HepG2 (cell line): ENCODE measurements at regions not wholly inside any gene's neighbourhood (a gene's known extent, or its start where the extent isn't known, plus 50 kb on each side); places are given as distances from the start of the nearest gene placed in this dataset.

Experiments used
- ATAC-seq: fragments of 200-7000 bp; cut with Tn5 transposase; 3 replicates; pipeline ENCODE4 v1.9.1; 2020; ENCODE audit warnings: mild to moderate bottlenecking, moderate library complexity
- BruUV-seq: library from RNA; stranded (reverse); fragments of 400-500 nt; replicated peaks from 2 replicates; lab custom pipeline; 2021; lab: Mats Ljungman, UMichigan
- CTCF ChIA-PET: fragments of 300-600 bp; formaldehyde crosslinking; extraction: SDS; loops from one replicate; lab custom pipeline; 2021; ENCODE audit warnings: low total read pairs, inconsistent platforms, low intra/inter-chr PET ratio; lab: Yijun Ruan, JAX
- POLR2A ChIA-PET: fragments of 350-600 bp; sonication (Branson Sonifier 250); formaldehyde crosslinking; loops from one replicate; lab custom pipeline; 2020; ENCODE audit warnings: antibody characterized with exemption, inconsistent platforms; lab: Yijun Ruan, JAX
- DNase-seq: peaks from one replicate; pipeline ENCODE4 v3.0.0-alpha.2; 2015; ENCODE audit warnings: low spot score
- FAIRE-seq: peaks from 3 replicates; lab custom pipeline; 2011; peaks lifted over from hg19 to GRCh38; lab: Jason Lieb, UNC
- H2AFZ ChIP-seq: one replicate; pipeline ENCODE4 v1.6.1; 2011; ENCODE audit warnings: low read length, inconsistent platforms
- H3K27ac ChIP-seq: fragments of 300-600 bp; 3 replicates; pipeline ENCODE4 v1.8.0; 2011; ENCODE audit warnings: mixed run types, mild to moderate bottlenecking, mixed read lengths, low read length, inconsistent platforms; ENCODE audit not compliant: insufficient read depth; ENCODE audit errors: extremely low read length
- H3K27me3 ChIP-seq, 2 experiments: fragments of 200-600 bp in 1 of 2; 2 replicates in 1 of 2; 3 replicates in 1 of 2; pipeline versions ENCODE4 v1.6.0 to v1.8.0; 2011; ENCODE audit warnings: low read length in 2 of 2, mild to moderate bottlenecking in 2 of 2, moderate library complexity in 2 of 2, inconsistent platforms in 1 of 2; ENCODE audit not compliant: insufficient read depth in 2 of 2, control insufficient read depth in 1 of 2
- H3K36me3 ChIP-seq, 2 experiments: fragments of 200-600 bp in 1 of 2; replicated peaks in 1 of 2; 2 replicates in 1 of 2; 3 replicates in 1 of 2; pipeline versions ENCODE4 v1.5.1 to v1.8.0; 2011; ENCODE audit warnings: low read length in 2 of 2, inconsistent platforms in 1 of 2; ENCODE audit not compliant: insufficient read depth in 2 of 2, control insufficient read depth in 1 of 2
- H3K4me1 ChIP-seq: 2 replicates; pipeline ENCODE4 v1.5.1; 2012; ENCODE audit warnings: low read length, inconsistent platforms; ENCODE audit not compliant: insufficient read depth
- H3K4me2 ChIP-seq: 2 replicates; pipeline ENCODE4 v1.6.0; 2011; ENCODE audit warnings: low read depth, low read length, inconsistent platforms
- H3K4me3 ChIP-seq, 3 experiments: fragments of 200-600 bp in 1 of 3; sonication (generic), shearing (Covaris generic) in 1 of 3; replicated peaks in 1 of 3; 2 replicates each; pipeline ENCODE4 v1.5.1; 2011 to 2016; ENCODE audit warnings: low read length in 3 of 3, inconsistent platforms in 2 of 3, low read depth in 2 of 3, mild to moderate bottlenecking in 2 of 3, control low read depth in 1 of 3, mixed read lengths in 1 of 3; ENCODE audit not compliant: insufficient read depth in 1 of 3
- H3K79me2 ChIP-seq: one replicate; pipeline ENCODE4 v1.6.1; 2011; ENCODE audit warnings: low read length, inconsistent platforms; ENCODE audit not compliant: insufficient read depth
- H3K9ac ChIP-seq: 2 replicates; pipeline ENCODE4 v1.6.0; 2011; ENCODE audit warnings: mild to moderate bottlenecking, low read depth, low read length, inconsistent platforms; ENCODE audit not compliant: insufficient read depth
- H3K9me3 ChIP-seq: 2 replicates; pipeline ENCODE4 v1.5.1; 2012; ENCODE audit warnings: mild to moderate bottlenecking, low read length
- H4K20me1 ChIP-seq: 2 replicates; pipeline ENCODE4 v1.6.0; 2011; ENCODE audit warnings: inconsistent platforms, mild to moderate bottlenecking, low read length, moderate library complexity; ENCODE audit not compliant: insufficient read depth
- FIP1L1 ChIP-seq: fragments of 200-400 bp; formaldehyde crosslinking; IDR thresholded peaks from 2 replicates; pipeline ENCODE4 v1.6.1; 2018; ENCODE audit warnings: low read depth, mild to moderate bottlenecking, low read length, moderate library complexity, borderline replicate concordance; ENCODE audit not compliant: insufficient read depth
- HNRNPK ChIP-seq: fragments of 200-400 bp; formaldehyde crosslinking; IDR thresholded peaks from 2 replicates; pipeline ENCODE4 v1.6.1; 2018; ENCODE audit warnings: low read length, low read depth, moderate library complexity, mild to moderate bottlenecking; ENCODE audit not compliant: poor library complexity, severe bottlenecking
- IKZF4 ChIP-seq: sonication (generic); formaldehyde crosslinking; IDR thresholded peaks from 2 replicates; pipeline ENCODE4 v1.5.1; 2020; ENCODE audit warnings: borderline replicate concordance, mild to moderate bottlenecking, low read depth, missing genetic modification reagents; ENCODE audit errors: not compliant biosample characterization
- MLX ChIP-seq: IDR thresholded peaks from 2 replicates; pipeline ENCODE4 v1.6.1; 2016
- NR2C2 ChIP-seq: sonication (generic); formaldehyde crosslinking; IDR thresholded peaks from 2 replicates; pipeline ENCODE4 v1.4.0; 2020; ENCODE audit warnings: missing genetic modification reagents, mild to moderate bottlenecking, moderate library complexity, borderline replicate concordance
- TOPORS ChIP-seq: sonication (generic); formaldehyde crosslinking; IDR thresholded peaks from 2 replicates; pipeline ENCODE4 v1.8.0; 2023; ENCODE audit warnings: mild to moderate bottlenecking, missing genetic modification reagents
- ZNF253 ChIP-seq: sonication (generic); formaldehyde crosslinking; IDR thresholded peaks from 2 replicates; pipeline ENCODE4 v1.8.0; 2022; ENCODE audit warnings: mild to moderate bottlenecking, missing genetic modification reagents, borderline replicate concordance
- ZNF317 ChIP-seq: sonication (generic); formaldehyde crosslinking; IDR thresholded peaks from 2 replicates; pipeline ENCODE4 v1.5.0; 2020; ENCODE audit warnings: mild to moderate bottlenecking, missing genetic modification reagents
- ZNF34 ChIP-seq: sonication (generic); formaldehyde crosslinking; IDR thresholded peaks from 2 replicates; pipeline ENCODE4 v1.4.0; 2020; ENCODE audit warnings: mild to moderate bottlenecking, missing genetic modification reagents, borderline replicate concordance
- ZNF75D ChIP-seq: sonication (generic); formaldehyde crosslinking; IDR thresholded peaks from 2 replicates; pipeline ENCODE4 v1.8.1; 2023; ENCODE audit warnings: missing genetic modification reagents, mild to moderate bottlenecking, borderline replicate concordance
- ZNF772 ChIP-seq: sonication (generic); formaldehyde crosslinking; IDR thresholded peaks from 2 replicates; pipeline ENCODE4 v1.5.0; 2020; ENCODE audit warnings: mild to moderate bottlenecking, missing genetic modification reagents
- WGBS: methylation state at CpG from one replicate; pipeline ENCODE4 v1.1.6; 2017; ENCODE audit warnings: low lambda C conversion rate; 5-methylcytosine and 5-hydroxymethylcytosine counted together
- in situ Hi-C: cut with HindIII; loops from 2 replicates; pipeline ENCODE4 v1.10.0; 2017; ENCODE audit warnings: low pct_unique_long_range_greater_than_20kb; ENCODE audit not compliant: extremely low pct_ligation_motif_present
- intact Hi-C: fragments of 100-400 bp; cut with micrococcal nuclease; formaldehyde crosslinking; loops from one replicate; pipeline ENCODE4 v1.10.0; 2022; ENCODE audit not compliant: unreplicated experiment
- TF ChIP-seq, protein P1 (sequence below): sonication (generic); formaldehyde crosslinking; conservative IDR thresholded peaks from 2 replicates; pipeline ENCODE4 v1.5.0; 2020; ENCODE audit warnings: missing genetic modification reagents
- TF ChIP-seq, protein P2 (sequence below): IDR thresholded peaks from 2 replicates; pipeline ENCODE4 v1.6.1; 2016; ENCODE audit warnings: control low read depth
- TF ChIP-seq, protein P3 (sequence below): sonication (generic); formaldehyde crosslinking; IDR thresholded peaks from 2 replicates; pipeline ENCODE4 v1.4.0; 2020; ENCODE audit warnings: missing genetic modification reagents

GRCh38 chr13:34765446-34766180, 176.5 kb upstream of the NBEA start:
- no peak overlapping the region for H3K4me2 ChIP-seq
- intact Hi-C loops = no loop called here
- FAIRE-seq = no peak
- no peaks in the 10 kb centered on the region for H4K20me1 ChIP-seq
- H3K36me3 ChIP-seq = no peaks in the 10 kb centered on the region
- no TSS peak for BruUV-seq
- H3K27me3 ChIP-seq = no peaks in the 10 kb centered on the region
- no peaks in the 10 kb centered on the region for H3K79me2 ChIP-seq
- POLR2A ChIA-PET = no interaction called here
- CTCF ChIA-PET = no interaction called here
- H3K4me1 ChIP-seq = no peaks in the 10 kb centered on the region
- no peaks in the 10 kb centered on the region for H3K9me3 ChIP-seq
- ATAC-seq = no peak
- no peak overlapping the region for H3K4me3 ChIP-seq
- H3K9ac ChIP-seq = no peak overlapping the region
- WGBS = 0% methylated on average over 3 of the region's 6 CpGs
- no peak overlapping the region for H3K27ac ChIP-seq
- in situ Hi-C loops = no loop called here
- TF ChIP-seq ZNF772 (CRISPR knock-in tag) = no peak
- TF ChIP-seq, protein P1, sequence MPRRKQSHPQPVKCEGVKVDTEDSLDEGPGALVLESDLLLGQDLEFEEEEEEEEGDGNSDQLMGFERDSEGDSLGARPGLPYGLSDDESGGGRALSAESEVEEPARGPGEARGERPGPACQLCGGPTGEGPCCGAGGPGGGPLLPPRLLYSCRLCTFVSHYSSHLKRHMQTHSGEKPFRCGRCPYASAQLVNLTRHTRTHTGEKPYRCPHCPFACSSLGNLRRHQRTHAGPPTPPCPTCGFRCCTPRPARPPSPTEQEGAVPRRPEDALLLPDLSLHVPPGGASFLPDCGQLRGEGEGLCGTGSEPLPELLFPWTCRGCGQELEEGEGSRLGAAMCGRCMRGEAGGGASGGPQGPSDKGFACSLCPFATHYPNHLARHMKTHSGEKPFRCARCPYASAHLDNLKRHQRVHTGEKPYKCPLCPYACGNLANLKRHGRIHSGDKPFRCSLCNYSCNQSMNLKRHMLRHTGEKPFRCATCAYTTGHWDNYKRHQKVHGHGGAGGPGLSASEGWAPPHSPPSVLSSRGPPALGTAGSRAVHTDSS (CRISPR knock-in tag) = no peak
- TF ChIP-seq, protein P2, sequence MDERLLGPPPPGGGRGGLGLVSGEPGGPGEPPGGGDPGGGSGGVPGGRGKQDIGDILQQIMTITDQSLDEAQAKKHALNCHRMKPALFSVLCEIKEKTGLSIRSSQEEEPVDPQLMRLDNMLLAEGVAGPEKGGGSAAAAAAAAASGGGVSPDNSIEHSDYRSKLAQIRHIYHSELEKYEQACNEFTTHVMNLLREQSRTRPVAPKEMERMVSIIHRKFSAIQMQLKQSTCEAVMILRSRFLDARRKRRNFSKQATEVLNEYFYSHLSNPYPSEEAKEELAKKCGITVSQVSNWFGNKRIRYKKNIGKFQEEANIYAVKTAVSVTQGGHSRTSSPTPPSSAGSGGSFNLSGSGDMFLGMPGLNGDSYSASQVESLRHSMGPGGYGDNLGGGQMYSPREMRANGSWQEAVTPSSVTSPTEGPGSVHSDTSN (CRISPR knock-in tag) = no peak
- no peak for TF ChIP-seq MLX (CRISPR knock-in tag)
- no peak for TF ChIP-seq IKZF4
- TF ChIP-seq HNRNPK = no peak
- TF ChIP-seq ZNF75D (CRISPR knock-in tag) = no peak
- TF ChIP-seq, protein P3, sequence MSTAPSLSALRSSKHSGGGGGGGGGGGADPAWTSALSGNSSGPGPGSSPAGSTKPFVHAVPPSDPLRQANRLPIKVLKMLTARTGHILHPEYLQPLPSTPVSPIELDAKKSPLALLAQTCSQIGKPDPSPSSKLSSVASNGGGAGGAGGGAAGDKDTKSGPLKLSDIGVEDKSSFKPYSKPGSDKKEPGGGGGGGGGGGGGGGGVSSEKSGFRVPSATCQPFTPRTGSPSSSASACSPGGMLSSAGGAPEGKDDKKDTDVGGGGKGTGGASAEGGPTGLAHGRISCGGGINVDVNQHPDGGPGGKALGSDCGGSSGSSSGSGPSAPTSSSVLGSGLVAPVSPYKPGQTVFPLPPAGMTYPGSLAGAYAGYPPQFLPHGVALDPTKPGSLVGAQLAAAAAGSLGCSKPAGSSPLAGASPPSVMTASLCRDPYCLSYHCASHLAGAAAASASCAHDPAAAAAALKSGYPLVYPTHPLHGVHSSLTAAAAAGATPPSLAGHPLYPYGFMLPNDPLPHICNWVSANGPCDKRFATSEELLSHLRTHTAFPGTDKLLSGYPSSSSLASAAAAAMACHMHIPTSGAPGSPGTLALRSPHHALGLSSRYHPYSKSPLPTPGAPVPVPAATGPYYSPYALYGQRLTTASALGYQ (CRISPR knock-in tag) = no peak
- TF ChIP-seq ZNF253 (CRISPR knock-in tag) = no peak
- TF ChIP-seq NR2C2 (CRISPR knock-in tag) = no peak
- TF ChIP-seq TOPORS = no peak
- TF ChIP-seq FIP1L1 = no peak
- no peak for TF ChIP-seq ZNF34
- TF ChIP-seq ZNF317 = no peak
- no peak for DNase-seq
- H2AFZ ChIP-seq = no peak overlapping the region
